HG03457 (cell line): ENCODE measurements at regions not wholly inside any gene's neighbourhood (a gene's known extent, or its start where the extent isn't known, plus 50 kb on each side); places are given as distances from the start of the nearest gene placed in this dataset.

Experiments
- ATAC-seq: cut with Tn5 transposase; IDR thresholded peaks from one replicate; pipeline ENCODE4 v1.9.1; 2021; ENCODE audit warnings: moderate number of reproducible peaks; ENCODE audit not compliant: unreplicated experiment

DNA sequence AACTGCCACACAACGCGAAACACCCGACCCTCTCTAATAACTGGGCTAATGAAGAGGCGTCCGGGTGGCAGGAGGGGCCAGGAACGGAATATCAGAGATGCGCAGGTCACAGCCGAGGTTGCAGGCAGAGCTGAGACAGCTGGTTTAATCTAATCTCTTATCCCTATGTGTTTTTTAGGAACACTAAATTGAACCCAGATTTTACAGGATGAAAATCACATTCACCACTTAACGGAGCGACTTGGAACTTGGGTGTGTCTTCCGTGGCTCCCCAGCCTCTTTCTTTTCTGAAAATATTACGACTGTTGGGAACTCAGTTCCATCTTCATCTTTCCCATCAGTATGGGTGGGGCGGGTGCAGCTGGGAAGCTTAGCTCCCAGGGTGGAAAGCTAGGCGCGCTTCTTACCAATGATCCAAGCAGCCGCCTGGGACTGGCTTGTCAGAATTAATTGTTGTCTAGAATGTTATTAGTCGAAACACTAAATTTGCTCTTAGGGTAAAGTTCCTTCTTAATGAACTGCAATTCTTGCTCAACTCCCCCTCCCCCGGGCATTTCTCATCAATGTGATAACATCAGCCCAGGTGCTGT lies 92.5 kb downstream of the IRX2 start:
- no peak for ATAC-seq

DNA sequence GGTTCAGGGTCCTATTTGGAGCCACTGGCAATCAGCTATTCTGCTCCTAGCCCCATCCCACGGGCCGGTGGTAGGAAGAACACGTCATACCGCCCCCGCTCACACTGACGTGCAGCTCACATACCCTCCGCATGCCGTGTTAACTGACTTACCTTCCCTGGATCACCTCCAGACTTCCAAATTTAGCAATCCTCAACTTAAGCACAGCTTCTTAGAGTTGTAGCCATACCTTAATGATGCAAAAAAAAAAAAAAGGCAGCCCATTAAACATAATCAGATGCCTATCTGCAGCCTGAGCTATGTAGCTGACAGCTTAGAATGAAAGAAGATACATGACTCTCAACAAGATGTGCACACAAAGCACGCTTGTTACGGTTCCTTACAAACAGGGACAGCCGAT lies 93.0 kb downstream of the IRX2 start:
- ATAC-seq = no peak

DNA sequence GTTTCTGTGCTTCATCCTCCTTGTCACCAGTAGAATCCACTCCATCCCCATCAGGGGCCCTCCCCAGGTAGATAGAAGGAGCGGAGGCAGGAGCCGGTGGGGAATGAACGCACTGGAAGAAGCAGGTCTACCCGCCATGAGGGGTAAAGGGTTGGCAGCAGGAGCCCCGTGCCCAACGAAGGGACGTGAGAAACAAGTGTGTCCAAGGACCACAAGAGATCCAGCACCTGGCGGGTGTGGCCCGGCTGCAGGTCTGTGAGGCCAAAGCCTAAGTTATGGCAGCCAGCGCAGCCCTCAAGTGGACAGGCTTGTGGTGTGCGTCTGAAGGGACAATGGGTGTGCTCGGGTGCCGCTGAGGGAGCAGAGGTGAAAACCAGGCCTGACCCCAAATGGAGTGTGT lies 94.3 kb downstream of the IRX2 start:
- ATAC-seq = no peak

DNA sequence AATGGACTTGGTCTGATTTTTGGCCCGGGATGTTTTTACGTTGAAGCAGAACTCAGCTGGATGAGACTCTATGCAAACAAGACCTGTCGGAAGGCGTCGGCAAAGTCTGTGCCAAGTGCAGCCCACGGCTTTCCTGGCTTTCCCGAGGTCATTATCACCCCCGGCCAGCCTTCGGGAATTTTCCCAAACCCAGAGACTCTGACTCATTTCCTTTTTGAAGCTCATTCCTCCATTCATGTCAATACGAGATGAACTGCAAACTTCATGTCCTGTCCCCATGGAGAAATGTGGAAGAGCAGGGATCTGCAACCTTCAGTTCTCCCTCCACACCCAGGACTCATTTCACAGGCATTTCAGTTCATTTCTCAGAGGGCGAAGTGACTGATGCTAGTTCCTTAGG lies 95.3 kb downstream of the IRX2 start:
- ATAC-seq = no peak

DNA sequence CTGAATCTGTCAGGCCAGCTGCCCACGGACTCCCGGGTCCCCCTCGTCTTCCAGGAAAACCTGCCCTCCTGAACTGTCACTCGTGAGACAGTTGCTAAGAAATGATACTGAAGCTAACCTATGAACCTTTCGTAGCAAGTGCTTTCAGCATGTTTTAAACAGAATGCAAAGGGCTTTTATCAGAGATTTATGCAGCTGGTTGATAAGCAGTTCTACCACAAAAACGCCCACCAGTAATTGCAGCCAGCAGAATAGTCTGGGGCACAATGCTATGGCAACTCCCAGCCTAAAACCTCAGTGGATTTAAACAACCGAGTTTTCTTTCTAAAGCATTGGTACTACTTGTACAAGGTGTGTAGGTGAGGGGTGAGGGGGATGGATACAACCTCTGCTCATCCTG lies 97.5 kb downstream of the IRX2 start:
- no peak for ATAC-seq

DNA sequence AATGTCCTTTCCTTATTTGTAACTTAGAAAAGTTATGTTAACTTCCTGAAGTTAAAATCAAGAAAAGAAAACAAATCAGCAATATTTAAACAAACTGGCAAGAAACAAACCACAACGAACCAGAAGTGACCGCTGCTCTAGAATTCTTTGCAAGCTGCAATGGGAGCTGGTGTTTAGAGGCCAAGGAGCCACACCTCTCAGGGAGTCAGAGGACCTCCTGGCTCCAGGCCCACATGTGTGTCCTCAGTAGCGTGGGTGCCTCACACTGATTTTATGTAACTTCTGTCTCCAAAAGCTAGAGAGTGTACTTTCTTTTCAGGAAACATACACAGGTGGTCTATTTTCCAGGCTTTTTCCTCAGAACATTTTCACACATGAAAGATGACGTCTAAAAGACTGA lies 100.4 kb downstream of the IRX2 start:
- no peak for ATAC-seq

DNA sequence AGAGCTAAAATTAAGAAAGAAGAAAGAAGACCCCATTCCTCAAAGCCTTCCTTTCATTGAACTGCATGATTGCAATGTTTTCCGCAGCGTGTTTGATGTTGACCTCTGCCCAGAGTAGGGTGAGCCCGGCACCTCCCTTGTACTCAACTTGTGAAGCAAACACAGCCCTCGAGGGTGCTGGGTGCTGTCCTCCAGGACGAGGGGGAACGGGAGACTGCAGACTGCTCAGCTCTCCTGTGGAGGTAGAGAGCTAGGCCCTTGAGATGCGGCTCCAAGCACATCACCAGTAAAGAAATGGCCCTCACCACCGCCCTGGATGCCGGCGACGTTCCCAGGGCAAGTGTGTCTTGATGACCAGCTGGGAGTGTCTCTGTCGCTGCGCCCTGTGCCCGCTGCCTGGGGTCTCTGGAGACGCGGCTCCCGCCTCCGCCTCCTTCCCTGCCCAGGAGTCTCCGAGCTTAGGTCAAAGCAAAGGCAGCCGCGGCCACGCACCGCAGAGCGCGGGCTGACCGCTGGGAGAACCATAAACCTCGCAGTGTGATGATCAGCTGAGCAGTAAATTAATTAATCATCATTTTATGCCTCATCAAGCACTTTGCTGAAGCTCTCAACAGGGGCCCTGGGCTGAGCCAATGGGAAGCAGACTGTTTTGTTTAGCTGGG lies 108.7 kb downstream of the IRX2 start:
- ATAC-seq = no peak

DNA sequence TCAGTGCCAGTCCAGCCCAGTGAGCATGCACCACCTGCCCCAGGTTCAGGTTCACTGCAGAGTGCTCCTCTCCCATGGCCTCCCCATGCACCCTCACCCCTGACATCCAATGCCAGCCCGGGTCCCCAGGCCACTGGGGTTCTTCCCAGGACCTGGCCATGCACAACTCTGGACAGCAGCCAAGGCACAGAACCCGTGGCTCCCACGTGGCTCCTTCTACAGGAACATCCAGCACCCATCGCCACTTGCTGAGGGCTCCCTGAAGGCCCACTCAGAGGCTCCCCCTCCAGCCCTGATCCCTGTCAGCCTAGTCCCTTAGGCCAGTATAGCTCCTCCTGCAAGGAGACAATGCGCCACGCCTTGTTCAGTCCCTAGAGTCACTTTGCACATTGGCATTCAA lies 110.8 kb downstream of the IRX2 start:
- no peak for ATAC-seq

DNA sequence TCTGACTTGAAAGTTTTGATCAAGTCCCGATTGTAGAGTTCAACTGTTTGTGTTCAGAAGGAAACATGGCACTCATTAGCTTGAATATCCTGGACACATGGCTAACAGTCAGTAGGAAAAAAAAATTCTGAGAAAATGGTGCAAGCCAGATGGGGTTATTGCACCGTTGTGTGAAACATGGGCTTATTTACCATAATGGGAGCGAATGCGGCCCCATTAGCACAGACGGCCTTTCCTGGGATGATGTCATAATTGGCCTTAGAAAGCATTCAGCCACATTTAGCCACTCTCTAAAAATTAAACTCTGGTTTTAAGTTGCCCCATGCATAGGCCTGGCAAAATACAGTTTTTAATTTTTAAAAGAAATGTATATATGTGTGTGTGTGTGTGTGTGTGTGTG lies 112.1 kb downstream of the IRX2 start:
- ATAC-seq = no peak

DNA sequence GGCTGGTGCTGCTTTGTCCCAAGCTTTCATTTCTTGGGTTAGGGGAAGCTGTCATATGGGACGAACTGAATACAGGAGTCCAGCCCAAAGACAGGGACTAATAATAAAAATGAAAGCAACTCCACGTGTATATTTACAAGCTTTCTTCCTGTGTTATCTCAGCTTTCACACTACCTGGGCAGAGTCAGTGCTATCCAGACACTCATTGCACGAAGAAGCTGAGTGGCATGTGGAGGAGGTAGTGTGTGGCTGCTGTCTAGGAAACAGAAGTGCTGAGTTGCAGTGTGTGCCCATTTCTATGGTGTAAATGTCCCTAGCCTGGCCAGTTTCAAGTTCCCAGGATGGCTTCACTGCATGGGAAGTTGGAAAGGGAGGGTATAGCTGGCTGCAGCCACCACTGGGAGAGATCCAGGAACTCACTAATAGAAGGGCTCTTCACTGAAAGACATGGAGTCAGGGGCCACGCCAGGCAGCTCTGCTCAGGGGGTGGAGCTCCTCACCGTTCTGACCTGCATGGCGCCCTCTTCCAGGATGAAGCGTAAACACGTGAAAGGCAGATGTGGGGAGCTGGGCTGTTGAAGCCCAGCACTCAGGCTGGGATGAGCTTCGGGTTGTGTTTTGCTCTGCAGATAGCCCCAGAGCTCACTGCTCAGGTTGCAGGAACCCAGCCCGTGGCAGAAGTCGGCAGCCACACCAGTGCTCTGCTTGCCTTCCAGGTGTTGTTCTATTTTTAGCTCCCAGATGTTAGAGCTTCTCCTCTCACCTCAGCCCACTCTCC lies 116.9 kb downstream of the IRX2 start:
- no peak for ATAC-seq

DNA sequence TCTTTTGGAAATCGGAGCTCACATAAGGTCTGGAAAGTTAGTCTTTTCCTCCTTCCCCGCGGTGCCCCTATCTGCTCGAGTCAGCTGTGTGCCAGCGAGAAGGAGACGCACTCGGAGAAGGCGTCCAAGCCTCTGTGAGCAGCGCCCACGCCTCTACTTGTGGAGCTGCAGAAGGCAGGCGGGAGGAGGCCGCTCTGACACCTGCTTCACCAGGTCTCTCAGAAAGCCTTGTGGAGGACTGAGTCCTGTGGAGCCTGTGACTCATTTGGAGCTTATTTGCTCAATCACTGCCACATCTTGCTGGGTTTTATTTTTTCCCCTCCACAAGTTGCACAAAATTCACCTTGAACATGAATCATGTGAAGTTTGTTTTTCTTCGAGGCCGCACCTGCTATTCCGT lies 117.5 kb downstream of the IRX2 start:
- ATAC-seq = no peak

DNA sequence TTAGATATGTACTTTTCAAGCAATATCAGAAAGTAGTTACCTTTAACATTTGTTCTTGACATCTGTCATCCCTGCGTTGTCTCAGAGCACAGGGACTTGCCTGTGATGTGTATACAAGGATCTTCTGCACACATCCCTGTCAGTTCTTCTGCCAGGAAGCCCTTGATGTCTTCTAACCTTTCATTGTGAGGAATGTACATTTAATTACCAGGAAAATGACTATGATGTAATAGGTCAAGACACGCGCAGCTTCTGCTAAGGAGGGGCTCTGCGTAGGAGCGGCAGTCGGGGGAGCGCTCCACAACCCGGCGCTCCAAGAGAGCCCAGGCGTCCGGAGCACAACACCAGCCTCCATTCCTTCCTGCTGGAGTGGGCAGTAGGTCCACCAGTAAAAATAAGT lies 119.7 kb downstream of the IRX2 start:
- ATAC-seq = no peak

DNA sequence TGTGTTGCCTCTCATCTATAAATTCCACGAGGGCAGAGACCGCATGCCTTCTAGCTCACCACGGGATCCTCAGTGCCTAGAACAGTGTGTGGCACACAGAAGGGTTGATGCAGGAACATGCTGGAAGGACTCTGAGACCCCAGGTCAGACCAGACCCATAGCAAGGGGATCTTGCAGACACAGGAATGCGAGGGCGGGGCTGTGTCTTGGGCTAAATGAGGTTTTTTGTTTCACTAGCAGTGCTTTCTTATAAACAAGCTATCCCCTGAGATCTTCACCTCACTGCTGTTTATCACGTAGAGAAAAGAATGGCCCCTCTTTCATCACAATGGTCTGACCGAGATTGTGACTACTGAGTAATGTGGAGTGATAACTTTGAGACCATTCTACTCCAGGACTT lies 122.4 kb downstream of the IRX2 start:
- ATAC-seq = no peak

DNA sequence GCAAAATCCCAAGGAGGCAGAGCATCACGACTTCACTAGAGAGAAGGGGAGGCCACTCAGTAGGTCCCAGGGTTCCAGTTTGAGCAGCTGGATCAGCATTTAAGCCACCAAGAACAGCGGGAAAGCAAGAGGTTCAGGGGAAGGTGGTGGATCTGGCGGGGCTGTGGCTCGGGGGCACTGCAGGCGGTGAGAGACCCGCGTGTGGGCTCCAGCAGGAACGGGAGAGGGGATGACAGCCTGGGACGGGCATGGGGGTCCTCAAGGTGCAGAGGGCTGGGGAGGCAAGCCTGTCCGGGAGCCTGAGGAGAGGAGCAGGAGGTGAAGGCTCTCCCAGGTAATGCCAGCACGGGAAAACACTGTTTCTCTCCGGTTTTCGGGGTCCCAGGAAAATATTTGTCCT lies 123.6 kb downstream of the IRX2 start:
- ATAC-seq = no peak

DNA sequence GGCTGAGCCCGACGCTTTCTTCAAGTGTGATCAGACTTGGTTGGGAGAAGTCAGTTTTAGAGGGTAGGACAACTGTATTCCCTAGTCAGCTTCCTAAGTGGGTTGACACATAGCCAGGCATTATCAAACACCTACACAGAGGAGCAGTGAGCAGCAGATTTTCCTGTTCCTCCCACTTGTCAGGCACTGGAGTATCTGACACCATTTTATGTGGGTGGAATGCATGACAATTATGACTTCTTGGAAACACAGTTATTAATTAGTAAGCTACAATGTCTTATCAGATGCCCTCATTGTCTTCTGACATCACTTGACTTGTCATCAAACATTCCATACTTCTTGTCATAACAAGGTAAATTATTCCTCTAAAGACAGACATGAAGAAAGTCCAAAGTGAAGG lies 124.9 kb downstream of the IRX2 start:
- ATAC-seq = no peak

DNA sequence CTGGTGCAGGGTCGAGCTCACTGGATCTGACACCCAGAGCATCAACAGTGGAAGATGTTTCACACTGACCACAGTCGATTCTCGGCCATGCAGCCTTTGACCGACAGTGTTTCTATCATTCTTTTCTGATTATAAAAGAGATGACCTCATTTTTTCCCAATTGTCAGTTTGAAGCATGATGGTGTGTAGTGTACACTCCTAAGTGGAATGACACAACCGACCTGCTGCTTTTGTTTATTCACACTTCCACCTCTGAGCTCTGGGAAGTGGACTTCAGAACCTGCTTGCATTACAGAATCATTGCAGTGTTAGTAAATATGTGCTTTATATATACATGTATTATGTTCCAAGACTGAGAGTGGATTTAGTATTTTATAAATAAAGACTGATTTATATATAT lies 128.6 kb downstream of the IRX2 start:
- no peak for ATAC-seq

DNA sequence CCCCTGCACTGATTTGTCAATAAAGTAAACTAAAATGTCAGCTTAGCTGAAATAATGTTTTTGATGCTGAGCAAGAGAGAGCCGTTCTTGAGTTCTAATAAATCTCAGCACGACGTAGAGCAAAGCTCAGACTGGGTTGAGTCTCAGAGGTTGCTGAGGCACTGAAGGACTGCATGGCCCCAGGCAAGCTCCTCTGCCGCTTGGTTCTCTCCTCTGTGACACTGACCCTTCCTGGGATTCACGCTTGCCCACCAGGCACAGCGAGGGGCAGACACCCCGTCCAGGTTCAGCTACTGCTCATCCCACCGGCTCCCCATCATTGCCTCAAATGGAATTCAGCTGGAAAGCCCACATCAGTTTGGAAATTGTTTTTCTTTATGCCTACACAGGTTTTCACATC lies 129.8 kb downstream of the IRX2 start:
- ATAC-seq = no peak

DNA sequence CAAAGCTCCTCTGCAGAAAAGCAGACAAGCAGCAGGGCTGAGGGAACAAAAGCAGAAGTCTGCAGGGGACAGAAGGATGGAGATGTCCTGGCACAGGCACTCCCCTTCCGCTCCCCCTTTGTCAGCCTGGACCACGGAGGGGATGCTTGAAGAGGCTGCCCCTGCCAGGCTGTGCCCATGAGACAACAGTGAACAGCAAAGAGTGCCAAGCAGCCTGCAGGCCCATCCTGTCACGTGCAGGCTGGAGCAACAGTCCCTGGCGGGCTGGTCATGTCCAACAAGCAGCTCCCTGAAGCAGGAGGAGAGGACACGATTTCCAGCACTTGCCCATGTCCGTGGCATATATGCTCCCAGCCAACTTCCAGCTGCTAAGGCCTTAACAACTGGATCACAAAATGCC lies 132.3 kb downstream of the IRX2 start:
- ATAC-seq = no peak

DNA sequence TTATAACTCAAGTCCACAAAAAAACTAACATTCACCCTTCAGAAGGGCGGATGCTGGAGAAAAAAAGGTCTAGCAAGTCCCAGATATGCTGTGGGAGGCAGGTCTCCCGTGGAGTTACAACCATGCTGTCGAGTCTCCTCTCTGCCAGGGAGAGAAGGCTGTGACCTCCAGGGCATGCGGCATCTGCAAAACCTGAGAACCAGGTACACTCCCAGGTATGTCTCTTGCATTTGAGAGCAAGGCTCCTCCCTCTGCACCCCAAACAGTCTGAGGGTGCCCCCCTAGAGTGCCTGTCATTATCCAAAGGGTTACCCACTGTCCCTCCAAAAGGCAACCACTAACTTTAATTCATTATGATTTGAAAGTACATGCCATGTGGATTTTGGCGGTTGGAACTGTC lies 134.0 kb downstream of the IRX2 start:
- no peak for ATAC-seq

DNA sequence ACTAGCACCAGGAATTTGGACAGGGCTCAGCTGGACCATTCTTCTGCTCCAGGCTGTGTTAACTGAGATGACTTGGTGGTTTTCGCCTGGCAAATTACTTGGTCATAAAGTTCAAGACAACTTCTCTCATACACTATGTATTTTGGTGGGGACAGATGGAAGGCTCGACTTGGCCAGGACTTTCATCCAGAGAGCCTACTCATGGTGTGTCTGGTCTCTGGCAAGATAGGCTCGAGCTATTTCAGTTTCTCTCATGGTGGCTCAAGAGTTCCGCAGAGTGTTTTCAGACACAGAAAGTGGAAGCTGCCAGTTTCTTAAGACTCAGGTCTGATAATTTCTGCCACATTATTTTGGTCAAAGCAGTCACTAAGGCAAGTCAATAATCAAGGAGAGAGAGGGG lies 135.6 kb downstream of the IRX2 start:
- no peak for ATAC-seq

DNA sequence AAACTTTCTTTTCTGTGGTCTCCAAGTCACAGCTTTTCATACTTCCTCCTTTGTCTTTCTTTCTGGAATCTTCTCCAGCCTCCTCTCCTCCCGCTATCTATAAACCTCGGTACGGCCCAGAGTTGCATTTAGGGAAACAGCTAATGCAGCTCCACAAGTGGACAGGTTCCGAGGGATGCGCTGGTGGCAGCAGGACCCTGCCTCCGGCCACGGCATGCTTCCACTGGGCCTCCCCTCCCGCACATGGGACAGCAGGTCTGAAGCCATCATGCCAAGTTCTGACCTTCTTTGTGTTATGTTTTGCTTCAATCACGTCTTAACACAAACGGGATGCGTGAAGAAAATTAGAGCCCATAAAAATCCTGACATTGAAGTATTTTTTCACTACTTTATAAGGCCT lies 136.9 kb downstream of the IRX2 start:
- no peak for ATAC-seq

DNA sequence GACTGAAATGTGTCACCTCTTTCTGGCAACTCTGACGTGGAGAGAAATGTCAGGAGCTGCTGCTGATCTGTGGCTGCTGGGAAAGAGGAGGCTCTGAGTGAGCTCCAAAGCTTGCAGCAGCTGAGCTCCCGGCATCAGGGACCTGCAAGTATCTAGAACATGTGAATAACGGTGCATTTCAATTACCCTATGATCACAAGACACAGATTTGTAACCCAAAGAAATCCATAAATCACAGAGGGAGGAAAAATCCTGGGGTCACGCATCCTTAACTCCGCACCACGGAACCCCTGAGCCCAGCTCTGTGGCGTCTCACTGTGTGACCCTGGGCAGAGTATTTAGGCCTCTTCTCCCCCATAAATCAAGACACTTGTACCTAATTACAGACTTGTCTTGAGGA lies 139.8 kb downstream of the IRX2 start:
- no peak for ATAC-seq

DNA sequence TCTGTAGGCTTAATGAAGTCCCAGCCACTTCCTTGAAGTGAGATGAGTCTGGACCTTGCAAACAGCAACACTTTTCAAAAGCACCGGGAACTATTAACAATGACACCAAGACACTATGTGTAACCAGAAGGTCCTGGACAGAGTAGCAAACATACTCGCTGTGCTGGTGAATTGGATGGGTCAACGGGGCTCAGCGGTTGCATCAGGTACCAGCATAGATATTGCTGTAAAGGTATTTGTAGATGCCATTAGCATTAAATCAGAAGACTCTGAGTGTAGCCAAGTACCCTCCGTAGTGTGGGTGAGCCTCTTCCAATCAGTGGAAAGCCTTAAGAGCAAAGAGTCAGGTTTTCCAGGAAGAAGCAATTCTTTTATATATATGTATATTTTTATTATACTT lies 140.5 kb downstream of the IRX2 start:
- ATAC-seq = no peak
